K562 (cell line): ENCODE measurements at regions not wholly inside any gene's neighbourhood (a gene's known extent, or its start where the extent isn't known, plus 50 kb on each side); places are given as distances from the start of the nearest gene placed in this dataset.
A peak's percentile ranks its signal among the peaks of the same experiment; 100 is the strongest.

Source experiments
- ATAC-seq: fragments of 200-7000 bp; cut with Tn5 transposase; 3 replicates; pipeline ENCODE4 v1.9.1; 2020; ENCODE audit warnings: moderate library complexity
- BruUV-seq: library from RNA; stranded (reverse); fragments of 400-500 nt; replicated peaks from 2 replicates; lab custom pipeline; 2021; lab: Mats Ljungman, UMichigan
- CTCF ChIA-PET: fragments of 300-600 bp; formaldehyde crosslinking; extraction: SDS; loops from one replicate; lab custom pipeline; 2021; ENCODE audit warnings: low intra/inter-chr PET ratio; lab: Yijun Ruan, JAX
- POLR2A ChIA-PET: fragments of 300-600, 350-650 bp; sonication (Branson Sonifier 250); formaldehyde crosslinking; extraction: SDS; loops from one replicate; lab custom pipeline; 2021; ENCODE audit warnings: antibody characterized with exemption, inconsistent platforms; lab: Yijun Ruan, JAX
- DNase-seq, 4 experiments: peaks; one replicate each; pipeline versions ENCODE4 v3.0.0 to v3.0.0-alpha.2; 2011 to 2018; ENCODE audit warnings: low spot score in 3 of 4, mixed read lengths in 3 of 4; ENCODE audit errors: extremely low read depth in 1 of 4
- FAIRE-seq: peaks from 2 replicates; lab custom pipeline; 2011; peaks lifted over from hg19 to GRCh38; lab: Jason Lieb, UNC
- H2AFZ ChIP-seq: 2 replicates; pipeline ENCODE4 v1.6.0; 2011; ENCODE audit warnings: low read depth, low read length, control low read depth, inconsistent platforms
- H3K27ac ChIP-seq: fragments of 200-600 bp; 3 replicates; pipeline ENCODE4 v1.8.0; 2011; ENCODE audit warnings: low read depth, mild to moderate bottlenecking, control low read depth, inconsistent platforms, low read length, moderate library complexity, mixed read lengths; ENCODE audit errors: extremely low read depth
- H3K27me3 ChIP-seq, 2 experiments: fragments of 300-600 bp in 1 of 2; 2 replicates in 1 of 2; 3 replicates in 1 of 2; pipeline versions ENCODE4 v1.6.0 to v1.8.0; 2011; ENCODE audit warnings: inconsistent platforms in 2 of 2, low read length in 2 of 2, mild to moderate bottlenecking in 1 of 2, mixed read lengths in 1 of 2, moderate library complexity in 1 of 2; ENCODE audit not compliant: control insufficient read depth in 2 of 2, insufficient read depth in 2 of 2
- H3K36me3 ChIP-seq: fragments of 300-600 bp; 3 replicates; pipeline ENCODE4 v1.8.0; 2011; ENCODE audit warnings: mild to moderate bottlenecking, low read length, inconsistent platforms; ENCODE audit not compliant: control insufficient read depth, insufficient read depth
- H3K4me1 ChIP-seq, 2 experiments: fragments of 200-600 bp in 1 of 2; replicated peaks in 1 of 2; 2 replicates in 1 of 2; 3 replicates in 1 of 2; pipeline versions ENCODE4 v1.5.1 to v1.8.0; 2011; ENCODE audit warnings: inconsistent platforms in 2 of 2, low read length in 2 of 2, mild to moderate bottlenecking in 1 of 2, mixed read lengths in 1 of 2, moderate library complexity in 1 of 2; ENCODE audit not compliant: control insufficient read depth in 2 of 2, insufficient read depth in 2 of 2
- H3K4me2 ChIP-seq: 2 replicates; pipeline ENCODE4 v1.6.1; 2011; ENCODE audit warnings: low read length, control low read depth, inconsistent platforms, mixed read lengths; ENCODE audit not compliant: insufficient read depth
- H3K4me3 ChIP-seq: fragments of 200-600 bp; sonication (generic), shearing (Covaris generic); 2 replicates; pipeline ENCODE4 v1.5.1; 2016; ENCODE audit warnings: control low read depth, inconsistent platforms
- H3K79me2 ChIP-seq: fragments of 200-600 bp; 3 replicates; pipeline ENCODE4 v1.8.0; 2011; ENCODE audit warnings: low read length, inconsistent platforms; ENCODE audit not compliant: control insufficient read depth, insufficient read depth
- H3K9ac ChIP-seq, 2 experiments: 2 replicates each; pipeline versions ENCODE4 v1.6.0 to v1.6.1; 2011; ENCODE audit warnings: low read depth in 2 of 2, low read length in 2 of 2, control low read depth in 1 of 2, inconsistent platforms in 1 of 2, mild to moderate bottlenecking in 1 of 2, mixed read lengths in 1 of 2; ENCODE audit not compliant: insufficient read depth in 1 of 2
- H3K9me1 ChIP-seq: one replicate; pipeline ENCODE4 v1.6.0; 2011; ENCODE audit warnings: inconsistent platforms, mild to moderate bottlenecking, low read length, moderate library complexity; ENCODE audit not compliant: control insufficient read depth, insufficient read depth
- H3K9me3 ChIP-seq: replicated peaks from 2 replicates; pipeline ENCODE4 v1.5.1; 2011; ENCODE audit warnings: low read depth, low read length, inconsistent platforms; ENCODE audit not compliant: control insufficient read depth, insufficient read depth
- H4K20me1 ChIP-seq: replicated peaks from 2 replicates; pipeline ENCODE4 v1.6.1; 2011; ENCODE audit warnings: low read length, inconsistent platforms, mixed read lengths; ENCODE audit not compliant: control insufficient read depth, insufficient read depth
- ETV1 ChIP-seq: fragments of 450-650 bp; conservative IDR thresholded peaks from 2 replicates; pipeline ENCODE4 v1.6.1; 2016; ENCODE audit warnings: missing genetic modification characterization, control low read depth, low read depth, missing compliant biosample characterization
- TARDBP ChIP-seq: fragments of 450-650 bp; IDR thresholded peaks from 2 replicates; pipeline ENCODE4 v1.6.1; 2016
- TEAD2 ChIP-seq: fragments of 450-650 bp; IDR thresholded peaks from 2 replicates; pipeline ENCODE4 v1.6.1; 2016; ENCODE audit warnings: missing genetic modification characterization, control low read depth, missing compliant biosample characterization
- TFAM ChIP-seq: fragments of 250-450 bp; sonication (Bioruptor Pico); conservative IDR thresholded peaks from 2 replicates; pipeline ENCODE4 v1.5.0; 2021; ENCODE audit warnings: mild to moderate bottlenecking, moderate library complexity
- ZNF316 ChIP-seq: fragments of 450-650 bp; IDR thresholded peaks from 2 replicates; pipeline ENCODE4 v1.6.1; 2016
- WGBS: fragments of 100-300 bp; shearing (Covaris generic); methylation state at CpG from one replicate; pipeline ENCODE4 v1.1.6; 2016; ENCODE audit warnings: low coverage, mixed read lengths; ENCODE audit not compliant: insufficient coverage; ENCODE audit errors: missing lambda C conversion rate; 5-methylcytosine and 5-hydroxymethylcytosine counted together
- in situ Hi-C: fragments of 300-500 bp; cut with MboI; formaldehyde crosslinking; loops from 4 replicates; pipeline ENCODE4 v1.15.0; 2018; ENCODE audit warnings: inconsistent platforms, mixed read lengths
- intact Hi-C: fragments of 100-400 bp; cut with micrococcal nuclease; formaldehyde crosslinking; loops from 2 replicates; pipeline ENCODE4 v1.14.2; 2022
- TF ChIP-seq, protein P1 (sequence below): IDR thresholded peaks from 2 replicates; pipeline ENCODE4 v1.6.1; 2014; ENCODE audit warnings: antibody characterized with exemption
- TF ChIP-seq, protein P2 (sequence below), 2 experiments: fragments of 450-650 bp in 1 of 2; IDR thresholded peaks; 2 replicates each; pipeline ENCODE4 v1.6.1; 2011 to 2017; ENCODE audit warnings: low read depth in 2 of 2, antibody characterized with exemption in 1 of 2, borderline replicate concordance in 1 of 2, low read length in 1 of 2, mild to moderate bottlenecking in 1 of 2, mixed read lengths in 1 of 2; ENCODE audit not compliant: control insufficient read depth in 1 of 2
- TF ChIP-seq, protein P3 (sequence below): sonication (generic); formaldehyde crosslinking; IDR thresholded peaks from 2 replicates; pipeline ENCODE4 v1.8.1; 2023; ENCODE audit warnings: mild to moderate bottlenecking, missing genetic modification reagents

DNA sequence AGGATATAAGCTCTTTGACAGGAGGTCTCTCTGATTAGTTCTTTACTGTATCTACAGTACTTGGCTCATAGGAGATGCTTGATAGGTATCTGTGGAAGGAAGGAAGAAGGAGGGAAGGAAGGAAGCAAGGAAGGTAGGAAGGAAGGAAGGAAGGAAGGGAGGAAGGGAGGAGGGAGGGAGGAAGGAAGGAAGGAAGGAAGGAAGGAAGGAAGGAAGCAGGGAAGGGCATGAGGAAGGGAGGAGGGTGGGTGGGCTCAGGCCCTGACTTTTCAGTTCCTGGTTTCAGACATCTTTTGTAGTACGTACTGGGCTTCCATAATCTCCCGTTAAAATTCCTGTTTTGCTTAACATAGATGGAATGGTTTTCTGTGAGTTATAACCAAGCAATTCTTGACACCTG lies 175.0 kb upstream of the NUDT4 start:
- Histone ChIP-seq H3K4me1 (peaks cover 0 to 13% of the 10 kb centered on the region in 2 experiments; a peak in 3 of 5 replicates), H4K20me1 (no peaks in the 10 kb centered on the region), H3K36me3 (no peaks in the 10 kb centered on the region), H3K4me3 (no peak overlapping the region), H3K27ac (no peak overlapping the region), H3K79me2 (no peaks in the 10 kb centered on the region), H3K27me3 (peaks cover 0 to 4% of the 10 kb centered on the region in 2 experiments; a peak in 1 of 5 replicates), H3K9me1 (no peaks in the 10 kb centered on the region), H3K9ac (no peak overlapping the region), H3K4me2 (no peak overlapping the region)
- intact Hi-C loops = no loop called here
- no peak for FAIRE-seq
- 0 out of 2 replicates have a peak, but pooled peaks have one; percentile 22 for TF ChIP-seq ETV1
- TF ChIP-seq TARDBP = no peak
- TF ChIP-seq, all 486 proteins: peak for 1
- ChIA-PET CTCF (no interaction called here), POLR2A (interaction anchor here (0.7 to 0.9 kb wide), 2 partner anchors 11 to 27 kb away, joined by 3 read pairs; no protein-coding TSS in a partner anchor)
- no peak for DNase-seq
- BruUV-seq = no TSS peak
- WGBS = 33% methylated on average over 1 of the region's 2 CpGs
- H3K9me3 ChIP-seq = no peaks in the 10 kb centered on the region
- no peak for ATAC-seq
- in situ Hi-C loops = no loop called here
- H2AFZ ChIP-seq = no peak overlapping the region

DNA sequence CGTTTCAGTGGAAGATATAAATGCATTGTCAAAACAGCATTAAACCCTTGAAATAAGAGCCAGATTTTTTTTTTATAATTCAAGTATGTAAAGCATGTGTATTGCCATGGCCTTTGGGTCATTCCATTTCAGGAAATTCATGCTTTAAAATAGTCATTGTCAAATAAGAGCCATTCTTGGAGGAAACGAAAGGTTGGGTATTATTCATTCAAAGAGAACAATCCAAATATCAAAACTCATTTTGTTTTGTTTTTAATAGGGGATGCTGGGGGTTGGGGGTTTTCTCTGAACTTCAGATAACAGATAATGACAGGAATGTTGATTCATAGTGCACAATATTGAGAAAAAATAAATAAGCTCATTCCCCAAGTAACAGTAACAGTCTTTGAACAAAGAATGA lies 174.4 kb upstream of the NUDT4 start:
- Histone ChIP-seq H3K4me2 (no peak overlapping the region), H3K9me1 (no peaks in the 10 kb centered on the region), H3K4me1 (peaks cover 0 to 13% of the 10 kb centered on the region in 2 experiments; a peak in 3 of 5 replicates), H3K79me2 (no peaks in the 10 kb centered on the region), H3K4me3 (no peak overlapping the region), H2AFZ (no peak overlapping the region), H4K20me1 (no peaks in the 10 kb centered on the region), H3K36me3 (no peaks in the 10 kb centered on the region), H3K9ac (no peak overlapping the region), H3K27me3 (peaks cover 0 to 4% of the 10 kb centered on the region in 2 experiments; a peak in 1 of 5 replicates), H3K27ac (no peak overlapping the region), H3K9me3 (no peaks in the 10 kb centered on the region)
- ATAC-seq (no peak), DNase-seq (no peak), FAIRE-seq (no peak)
- intact Hi-C loops = no loop called here
- ChIA-PET CTCF (no interaction called here), POLR2A (interaction anchor here (0.9 kb wide), 1 partner anchor 27 kb away, joined by 3 read pairs; no protein-coding TSS in a partner anchor)
- WGBS = 6% methylated on average over 2 of the region's 2 CpGs
- in situ Hi-C loops = no loop called here
- BruUV-seq = no TSS peak
- TF ChIP-seq, protein P1, sequence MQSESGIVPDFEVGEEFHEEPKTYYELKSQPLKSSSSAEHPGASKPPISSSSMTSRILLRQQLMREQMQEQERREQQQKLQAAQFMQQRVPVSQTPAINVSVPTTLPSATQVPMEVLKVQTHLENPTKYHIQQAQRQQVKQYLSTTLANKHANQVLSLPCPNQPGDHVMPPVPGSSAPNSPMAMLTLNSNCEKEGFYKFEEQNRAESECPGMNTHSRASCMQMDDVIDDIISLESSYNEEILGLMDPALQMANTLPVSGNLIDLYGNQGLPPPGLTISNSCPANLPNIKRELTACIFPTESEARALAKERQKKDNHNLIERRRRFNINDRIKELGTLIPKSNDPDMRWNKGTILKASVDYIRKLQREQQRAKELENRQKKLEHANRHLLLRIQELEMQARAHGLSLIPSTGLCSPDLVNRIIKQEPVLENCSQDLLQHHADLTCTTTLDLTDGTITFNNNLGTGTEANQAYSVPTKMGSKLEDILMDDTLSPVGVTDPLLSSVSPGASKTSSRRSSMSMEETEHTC = no peak
- TF ChIP-seq, protein P2, sequence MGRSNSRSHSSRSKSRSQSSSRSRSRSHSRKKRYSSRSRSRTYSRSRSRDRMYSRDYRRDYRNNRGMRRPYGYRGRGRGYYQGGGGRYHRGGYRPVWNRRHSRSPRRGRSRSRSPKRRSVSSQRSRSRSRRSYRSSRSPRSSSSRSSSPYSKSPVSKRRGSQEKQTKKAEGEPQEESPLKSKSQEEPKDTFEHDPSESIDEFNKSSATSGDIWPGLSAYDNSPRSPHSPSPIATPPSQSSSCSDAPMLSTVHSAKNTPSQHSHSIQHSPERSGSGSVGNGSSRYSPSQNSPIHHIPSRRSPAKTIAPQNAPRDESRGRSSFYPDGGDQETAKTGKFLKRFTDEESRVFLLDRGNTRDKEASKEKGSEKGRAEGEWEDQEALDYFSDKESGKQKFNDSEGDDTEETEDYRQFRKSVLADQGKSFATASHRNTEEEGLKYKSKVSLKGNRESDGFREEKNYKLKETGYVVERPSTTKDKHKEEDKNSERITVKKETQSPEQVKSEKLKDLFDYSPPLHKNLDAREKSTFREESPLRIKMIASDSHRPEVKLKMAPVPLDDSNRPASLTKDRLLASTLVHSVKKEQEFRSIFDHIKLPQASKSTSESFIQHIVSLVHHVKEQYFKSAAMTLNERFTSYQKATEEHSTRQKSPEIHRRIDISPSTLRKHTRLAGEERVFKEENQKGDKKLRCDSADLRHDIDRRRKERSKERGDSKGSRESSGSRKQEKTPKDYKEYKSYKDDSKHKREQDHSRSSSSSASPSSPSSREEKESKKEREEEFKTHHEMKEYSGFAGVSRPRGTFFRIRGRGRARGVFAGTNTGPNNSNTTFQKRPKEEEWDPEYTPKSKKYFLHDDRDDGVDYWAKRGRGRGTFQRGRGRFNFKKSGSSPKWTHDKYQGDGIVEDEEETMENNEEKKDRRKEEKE (IDR thresholded peaks at IDR 0.05; ENCODE audit: borderline replicate concordance in 1 of 2, control insufficient read depth in 1 of 2, low read depth in 2 of 2, low read length in 1 of 2) = no peak
- TF ChIP-seq TEAD2 (tag) (no peak), TFAM (CRISPR knock-in tag) (no peak), ZNF316 (no peak)
- TF ChIP-seq, protein P3, sequence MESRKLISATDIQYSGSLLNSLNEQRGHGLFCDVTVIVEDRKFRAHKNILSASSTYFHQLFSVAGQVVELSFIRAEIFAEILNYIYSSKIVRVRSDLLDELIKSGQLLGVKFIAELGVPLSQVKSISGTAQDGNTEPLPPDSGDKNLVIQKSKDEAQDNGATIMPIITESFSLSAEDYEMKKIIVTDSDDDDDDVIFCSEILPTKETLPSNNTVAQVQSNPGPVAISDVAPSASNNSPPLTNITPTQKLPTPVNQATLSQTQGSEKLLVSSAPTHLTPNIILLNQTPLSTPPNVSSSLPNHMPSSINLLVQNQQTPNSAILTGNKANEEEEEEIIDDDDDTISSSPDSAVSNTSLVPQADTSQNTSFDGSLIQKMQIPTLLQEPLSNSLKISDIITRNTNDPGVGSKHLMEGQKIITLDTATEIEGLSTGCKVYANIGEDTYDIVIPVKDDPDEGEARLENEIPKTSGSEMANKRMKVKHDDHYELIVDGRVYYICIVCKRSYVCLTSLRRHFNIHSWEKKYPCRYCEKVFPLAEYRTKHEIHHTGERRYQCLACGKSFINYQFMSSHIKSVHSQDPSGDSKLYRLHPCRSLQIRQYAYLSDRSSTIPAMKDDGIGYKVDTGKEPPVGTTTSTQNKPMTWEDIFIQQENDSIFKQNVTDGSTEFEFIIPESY (CRISPR knock-in tag) = no peak
